CD14-positive monocyte (primary cell): ENCODE measurements at regions not wholly inside any gene's neighbourhood (a gene's known extent, or its start where the extent isn't known, plus 50 kb on each side); places are given as distances from the start of the nearest gene placed in this dataset.

Experiments used
- DNase-seq, 3 donors: peaks; one replicate each; pipeline ENCODE4 v3.0.0-alpha.2; 2011 to 2022
- H2AFZ ChIP-seq: 2 replicates; pipeline ENCODE4 v1.6.0; 2012; ENCODE audit warnings: mild to moderate bottlenecking, low read depth, low read length, inconsistent platforms; ENCODE audit not compliant: insufficient read depth, poor library complexity, severe bottlenecking
- H3K27ac ChIP-seq, 2 donors: 1 replicate in 1 of 2; 2 replicates in 1 of 2; pipeline ENCODE4 v1.5.1; 2012 to 2013; ENCODE audit warnings: low read length in 2 of 2, control low read depth in 1 of 2, inconsistent platforms in 1 of 2, low read depth in 1 of 2, mild to moderate bottlenecking in 1 of 2
- H3K27me3 ChIP-seq, 2 donors: one replicate each; pipeline versions ENCODE4 v1.6.0 to v1.6.1; 2011 to 2013; ENCODE audit warnings: low read length in 2 of 2; ENCODE audit not compliant: control insufficient read depth in 2 of 2, insufficient read depth in 2 of 2
- H3K36me3 ChIP-seq, 2 donors: replicated peaks in 1 of 2; 1 replicate in 1 of 2; 2 replicates in 1 of 2; pipeline versions ENCODE4 v1.5.1 to v1.6.1; 2012 to 2013; ENCODE audit warnings: low read length in 2 of 2, control low read depth in 1 of 2, inconsistent platforms in 1 of 2, mild to moderate bottlenecking in 1 of 2; ENCODE audit not compliant: insufficient read depth in 2 of 2, control insufficient read depth in 1 of 2
- H3K4me1 ChIP-seq, 2 donors: 1 replicate in 1 of 2; 2 replicates in 1 of 2; pipeline versions ENCODE4 v1.5.1 to v1.6.1; 2012 to 2013; ENCODE audit warnings: low read length in 2 of 2, control low read depth in 1 of 2, inconsistent platforms in 1 of 2, mild to moderate bottlenecking in 1 of 2, moderate library complexity in 1 of 2; ENCODE audit not compliant: insufficient read depth in 2 of 2, control insufficient read depth in 1 of 2
- H3K4me2 ChIP-seq: replicated peaks from 2 replicates; pipeline ENCODE3; 2012; ENCODE audit warnings: low read length, moderate library complexity, mild to moderate bottlenecking; ENCODE audit not compliant: poor library complexity, severe bottlenecking; ENCODE audit errors: extremely low read depth
- H3K4me3 ChIP-seq, 3 experiments: fragments of 200-600 bp in 1 of 3; sonication (generic) in 1 of 3; replicated peaks in 1 of 3; 1 replicate in 2 of 3; 2 replicates in 1 of 3; pipeline ENCODE4 v1.5.1; 2011 to 2013; ENCODE audit warnings: low read length in 3 of 3, mild to moderate bottlenecking in 3 of 3, control low read depth in 2 of 3, low read depth in 2 of 3, inconsistent platforms in 1 of 3, moderate library complexity in 1 of 3
- H3K79me2 ChIP-seq: 2 replicates; pipeline ENCODE4 v1.6.0; 2012; ENCODE audit warnings: mild to moderate bottlenecking, control low read depth, inconsistent platforms, low read length, moderate library complexity; ENCODE audit not compliant: insufficient read depth
- H3K9ac ChIP-seq: 2 replicates; pipeline ENCODE4 v1.6.0; 2017; ENCODE audit warnings: low read length, mild to moderate bottlenecking; ENCODE audit not compliant: insufficient read depth, poor library complexity, severe bottlenecking
- H3K9me3 ChIP-seq, 2 donors: replicated peaks in 1 of 2; 1 replicate in 1 of 2; 2 replicates in 1 of 2; pipeline versions ENCODE4 v1.5.1 to v1.6.1; 2012 to 2013; ENCODE audit warnings: low read length in 2 of 2, control low read depth in 1 of 2; ENCODE audit not compliant: control insufficient read depth in 1 of 2, insufficient read depth in 1 of 2
- H4K20me1 ChIP-seq: 2 replicates; pipeline ENCODE4 v1.6.0; 2012; ENCODE audit warnings: mild to moderate bottlenecking, low read length, control low read depth, moderate library complexity; ENCODE audit not compliant: insufficient read depth
- H3K27ac Mint-ChIP-seq, 7 donors: one replicate each; pipeline ENCODE4 v1.8.0; 2020; ENCODE audit warnings: mild to moderate bottlenecking in 7 of 7, mixed read lengths in 7 of 7, moderate library complexity in 6 of 7, inconsistent platforms in 2 of 7
- H3K27me3 Mint-ChIP-seq, 3 donors: one replicate each; pipeline ENCODE4 v1.8.0; 2021 to 2022; ENCODE audit warnings: low read depth in 3 of 3, mild to moderate bottlenecking in 3 of 3, mixed read lengths in 3 of 3, moderate library complexity in 3 of 3, inconsistent platforms in 1 of 3
- H3K36me3 Mint-ChIP-seq, 2 donors: one replicate each; pipeline ENCODE4 v1.8.0; 2020; ENCODE audit warnings: mixed read lengths in 2 of 2, inconsistent platforms in 1 of 2, mild to moderate bottlenecking in 1 of 2
- H3K4me1 Mint-ChIP-seq: one replicate; pipeline ENCODE4 v1.8.0; 2020; ENCODE audit warnings: mild to moderate bottlenecking, mixed read lengths
- H3K4me3 Mint-ChIP-seq, 2 donors: one replicate each; pipeline ENCODE4 v1.8.0; 2020; ENCODE audit warnings: mild to moderate bottlenecking in 2 of 2, mixed read lengths in 2 of 2, moderate library complexity in 1 of 2
- H3K9me3 Mint-ChIP-seq, 7 donors: one replicate each; pipeline ENCODE4 v1.8.0; 2020 to 2022; ENCODE audit warnings: mixed read lengths in 7 of 7, mild to moderate bottlenecking in 6 of 7, moderate library complexity in 6 of 7, inconsistent platforms in 2 of 7
- WGBS: methylation state at CpG from one replicate; pipeline ENCODE4 v1.1.5; 2013; ENCODE audit warnings: missing lambda C conversion rate; ENCODE audit not compliant: insufficient coverage; 5-methylcytosine and 5-hydroxymethylcytosine counted together
- intact Hi-C, 2 donors: fragments of 100-400 bp; cut with micrococcal nuclease; formaldehyde crosslinking; loops; one replicate each; pipeline versions ENCODE4 v1.15.0 to v1.15.1; 2023
- TF ChIP-seq, protein P1 (sequence below): fragments of 200-600 bp; IDR thresholded peaks from one replicate; pipeline ENCODE4 v1.8.0; 2022; ENCODE audit warnings: antibody characterized with exemption, mild to moderate bottlenecking

DNA sequence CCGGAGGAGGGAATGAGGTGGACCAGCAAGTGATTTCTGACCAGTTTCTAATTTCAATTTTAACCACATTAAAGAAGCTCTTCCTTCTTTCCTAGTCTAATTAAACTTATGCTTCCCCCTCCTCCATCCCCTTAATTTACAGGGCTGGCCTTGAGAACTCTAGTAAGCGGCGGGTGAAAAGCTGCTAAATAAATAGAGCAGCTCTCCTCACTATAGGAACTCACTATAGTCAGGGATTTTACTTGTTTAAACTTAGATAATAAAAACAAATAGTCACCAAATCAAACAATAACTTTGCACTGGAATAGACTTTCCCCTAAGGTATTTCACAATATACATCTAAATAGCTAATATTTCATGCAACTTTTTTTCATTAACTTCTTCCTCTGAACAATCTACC lies 1838.2 kb upstream of the PRR20A start:
- WGBS: no CpG with 5 or more reads among the region's 3 CpGs
- Mint-ChIP-seq H3K4me3 (no peak overlapping the region), H3K27me3 (no peaks in the 10 kb centered on the region), H3K9me3 (peaks cover 0 to 3% (median 0%) of the 10 kb centered on the region in 7 donors), H3K27ac (no peak overlapping the region), H3K4me1 (no peaks in the 10 kb centered on the region), H3K36me3 (no peaks in the 10 kb centered on the region)
- Histone ChIP-seq H3K4me3 (no peak overlapping the region), H3K4me1 (no peaks in the 10 kb centered on the region), H3K27ac (no peak overlapping the region), H2AFZ (no peak overlapping the region), H3K9ac (no peak overlapping the region), H3K36me3 (no peaks in the 10 kb centered on the region), H3K27me3 (no peaks in the 10 kb centered on the region), H3K79me2 (no peaks in the 10 kb centered on the region), H3K9me3 (no peaks in the 10 kb centered on the region), H3K4me2 (no peak overlapping the region), H4K20me1 (no peaks in the 10 kb centered on the region)
- TF ChIP-seq, protein P1, sequence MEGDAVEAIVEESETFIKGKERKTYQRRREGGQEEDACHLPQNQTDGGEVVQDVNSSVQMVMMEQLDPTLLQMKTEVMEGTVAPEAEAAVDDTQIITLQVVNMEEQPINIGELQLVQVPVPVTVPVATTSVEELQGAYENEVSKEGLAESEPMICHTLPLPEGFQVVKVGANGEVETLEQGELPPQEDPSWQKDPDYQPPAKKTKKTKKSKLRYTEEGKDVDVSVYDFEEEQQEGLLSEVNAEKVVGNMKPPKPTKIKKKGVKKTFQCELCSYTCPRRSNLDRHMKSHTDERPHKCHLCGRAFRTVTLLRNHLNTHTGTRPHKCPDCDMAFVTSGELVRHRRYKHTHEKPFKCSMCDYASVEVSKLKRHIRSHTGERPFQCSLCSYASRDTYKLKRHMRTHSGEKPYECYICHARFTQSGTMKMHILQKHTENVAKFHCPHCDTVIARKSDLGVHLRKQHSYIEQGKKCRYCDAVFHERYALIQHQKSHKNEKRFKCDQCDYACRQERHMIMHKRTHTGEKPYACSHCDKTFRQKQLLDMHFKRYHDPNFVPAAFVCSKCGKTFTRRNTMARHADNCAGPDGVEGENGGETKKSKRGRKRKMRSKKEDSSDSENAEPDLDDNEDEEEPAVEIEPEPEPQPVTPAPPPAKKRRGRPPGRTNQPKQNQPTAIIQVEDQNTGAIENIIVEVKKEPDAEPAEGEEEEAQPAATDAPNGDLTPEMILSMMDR: no peak
- no peak for DNase-seq
- intact Hi-C loops: no loop called here

DNA sequence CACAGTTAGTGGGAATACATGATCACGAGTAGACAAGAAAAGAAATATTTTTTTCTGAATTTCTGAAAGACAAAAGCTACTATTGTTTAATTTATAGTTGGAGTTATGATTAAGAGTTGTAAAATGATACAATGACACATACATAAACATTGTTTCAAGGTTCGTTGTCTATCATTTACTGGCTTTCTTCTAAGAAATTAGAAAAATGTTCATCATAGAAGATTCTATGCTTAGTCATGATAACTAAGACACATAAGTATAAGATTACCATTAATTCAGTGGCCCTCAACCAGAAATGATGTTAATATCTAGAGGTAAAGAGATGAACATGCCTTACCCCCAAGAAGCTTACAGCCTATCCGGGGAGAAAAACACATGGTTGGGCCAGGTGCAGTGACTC lies 1832.8 kb upstream of the PRR20A start:
- no peak overlapping the region for H3K4me3 ChIP-seq
- H3K36me3 ChIP-seq: no peaks in the 10 kb centered on the region
- no peak overlapping the region for H3K9ac ChIP-seq
- H3K9me3 Mint-ChIP-seq: peaks cover 0 to 6% (median 2%) of the 10 kb centered on the region in 7 donors
- H2AFZ ChIP-seq: no peak overlapping the region
- TF ChIP-seq, protein P1: no peak
- no peak for DNase-seq
- no peak overlapping the region for H3K27ac ChIP-seq
- H4K20me1 ChIP-seq: no peaks in the 10 kb centered on the region
- intact Hi-C loops: no loop called here
- H3K4me1 Mint-ChIP-seq: no peaks in the 10 kb centered on the region
- H3K79me2 ChIP-seq: no peaks in the 10 kb centered on the region
- H3K27me3 ChIP-seq: no peaks in the 10 kb centered on the region
- H3K4me1 ChIP-seq: no peaks in the 10 kb centered on the region
- 100% methylated on average over 1 of the region's 3 CpGs for WGBS
- no peak overlapping the region for H3K4me3 Mint-ChIP-seq
- H3K4me2 ChIP-seq: no peak overlapping the region
- no peaks in the 10 kb centered on the region for H3K9me3 ChIP-seq
- no peaks in the 10 kb centered on the region for H3K36me3 Mint-ChIP-seq
- no peak overlapping the region for H3K27ac Mint-ChIP-seq
- H3K27me3 Mint-ChIP-seq: no peaks in the 10 kb centered on the region
